Stomach (tissue), 8 donors: ENCODE measurements at regions not wholly inside any gene's neighbourhood (a gene's known extent, or its start where the extent isn't known, plus 50 kb on each side); places are given as distances from the start of the nearest gene placed in this dataset.

ENCODE experiments used
- DNase-seq, 2 donors: peaks; one replicate each; pipeline versions ENCODE4 v3.0.0 to v3.0.0-alpha.2; 2013 to 2019
- H3K27ac ChIP-seq, 5 donors: fragments of 200-600 bp in 4 of 5; sonication (generic) in 4 of 5; one replicate each; pipeline ENCODE4 v1.5.1; 2013 to 2019; ENCODE audit warnings: mild to moderate bottlenecking in 1 of 5, moderate library complexity in 1 of 5
- H3K27me3 ChIP-seq, 3 donors: fragments of 200-600 bp; sonication (generic); one replicate each; pipeline ENCODE4 v1.5.1; 2017 to 2019; ENCODE audit warnings: mixed run types in 1 of 3
- H3K36me3 ChIP-seq, 4 donors: fragments of 200-600 bp; sonication (generic); 1 replicate in 3 of 4; 2 replicates in 1 of 4; pipeline ENCODE4 v1.5.1; 2016 to 2019
- H3K4me1 ChIP-seq, 4 donors: fragments of 200-600 bp; sonication (generic); one replicate each; pipeline ENCODE4 v1.5.1; 2016 to 2019
- H3K4me3 ChIP-seq, 4 donors: fragments of 200-600 bp; sonication (generic) in 3 of 4; one replicate each; pipeline ENCODE4 v1.5.1; 2016 to 2019; ENCODE audit warnings: mild to moderate bottlenecking in 1 of 4
- H3K9me3 ChIP-seq, 4 donors: fragments of 200-600 bp; sonication (generic); one replicate each; pipeline ENCODE4 v1.5.1; 2016 to 2019
- CTCF ChIP-seq, 7 experiments: fragments of 450-650 bp in 4 of 7; fragments of 200-600 bp in 3 of 7; sonication (generic) in 3 of 7; IDR thresholded peaks; one replicate each; pipeline ENCODE4 v1.5.1; 2016 to 2019; ENCODE audit warnings: antibody characterized with exemption in 7 of 7, control low read depth in 2 of 7, mild to moderate bottlenecking in 1 of 7
- EP300 ChIP-seq: sonication (generic); formaldehyde crosslinking; IDR thresholded peaks from one replicate; pipeline ENCODE4 v1.6.1; 2017; ENCODE audit warnings: antibody characterized with exemption
- POLR2A ChIP-seq, 4 donors: fragments of 450-650 bp; IDR thresholded peaks; one replicate each; pipeline ENCODE4 v1.6.1; 2016; ENCODE audit warnings: antibody characterized with exemption in 4 of 4, control low read depth in 2 of 4, mild to moderate bottlenecking in 1 of 4, moderate library complexity in 1 of 4
- POLR2AphosphoS5 ChIP-seq, 3 donors: sonication (generic); formaldehyde crosslinking; IDR thresholded peaks; one replicate each; pipeline ENCODE4 v1.6.1; 2016; ENCODE audit warnings: antibody characterized with exemption in 3 of 3
- WGBS, 5 donors: extraction: QIAGEN DNeasy Blood & Tissue Kit in 3 of 5; methylation state at CpG; one replicate each; pipeline versions ENCODE4 v1.1.5 to v1.1.7; 2013 to 2018; 5-methylcytosine and 5-hydroxymethylcytosine counted together
- intact Hi-C: fragments of 100-400 bp; cut with DNase I; formaldehyde crosslinking; loops from one replicate; pipeline ENCODE4 v1.15.1; 2023; ENCODE audit warnings: low total_unique reads
- donor health status: healthy with polysubstance abuse.
- donor health status: Bipolar disorder and iron deficiency.
- donor health status: healthy.

- 23 to 35% (median 29%) methylated on average over 12 of the region's 12 CpGs for WGBS, 5 donors
- Histone ChIP-seq H3K27ac (no peak overlapping the region), H3K4me1 (no peaks in the 10 kb centered on the region), H3K27me3 (peaks cover 0 to 7% (median 0%) of the 10 kb centered on the region in 3 donors), H3K4me3 (no peak overlapping the region), H3K36me3 (no peaks in the 10 kb centered on the region), H3K9me3 (no peaks in the 10 kb centered on the region)
- peak in 1 of 2 donors; percentile 45 for DNase-seq
- intact Hi-C loops = no loop called here
- TF ChIP-seq EP300 (no peak), POLR2AphosphoS5 (IDR thresholded peaks at IDR 0.05) (no peak)
Measured at GRCh38 chr4:110850461-110851442, 227.9 kb upstream of the PITX2 start.

GRCh38 chr4:110851989-110852388 lies 229.1 kb upstream of the PITX2 start:
- Histone ChIP-seq H3K9me3 (no peaks in the 10 kb centered on the region), H3K27ac (no peak overlapping the region), H3K27me3 (peaks cover 0 to 7% (median 0%) of the 10 kb centered on the region in 3 donors), H3K4me3 (no peak overlapping the region), H3K36me3 (no peaks in the 10 kb centered on the region), H3K4me1 (no peaks in the 10 kb centered on the region)
- no peak for DNase-seq
- 91 to 96% (median 94%) methylated on average over 2 of the region's 2 CpGs for WGBS, 5 donors
- intact Hi-C loops = no loop called here
- TF ChIP-seq EP300 (no peak), POLR2A (IDR thresholded peaks at IDR 0.05) (no peak), POLR2AphosphoS5 (IDR thresholded peaks at IDR 0.05) (no peak), CTCF (IDR thresholded peaks at IDR 0.05) (no peak)

- no peak for DNase-seq
- no peaks in the 10 kb centered on the region for H3K36me3 ChIP-seq
- intact Hi-C loops = no loop called here
- H3K9me3 ChIP-seq = no peaks in the 10 kb centered on the region
- H3K27ac ChIP-seq = no peak overlapping the region
- WGBS, 5 donors = 80 to 92% (median 85%) methylated on average over 3 of the region's 3 CpGs
- peaks cover 0 to 7% (median 0%) of the 10 kb centered on the region in 3 donors for H3K27me3 ChIP-seq
- TF ChIP-seq POLR2A (IDR thresholded peaks at IDR 0.05) = no peak
- no peak for TF ChIP-seq EP300
- TF ChIP-seq POLR2AphosphoS5 (IDR thresholded peaks at IDR 0.05) = no peak
- TF ChIP-seq CTCF (IDR thresholded peaks at IDR 0.05) = no peak
- no peak overlapping the region for H3K4me3 ChIP-seq
- no peaks in the 10 kb centered on the region for H3K4me1 ChIP-seq
Measured at GRCh38 chr4:110852793-110853192, 229.9 kb upstream of the PITX2 start.

GRCh38 chr4:110853242-110853641 lies 230.4 kb upstream of the PITX2 start:
- TF ChIP-seq POLR2AphosphoS5 (IDR thresholded peaks at IDR 0.05) (no peak), EP300 (no peak)
- H3K27me3 ChIP-seq = peaks cover 0 to 7% (median 0%) of the 10 kb centered on the region in 3 donors
- H3K9me3 ChIP-seq = no peaks in the 10 kb centered on the region
- no peak for DNase-seq
- H3K4me3 ChIP-seq = no peak overlapping the region
- no peaks in the 10 kb centered on the region for H3K4me1 ChIP-seq
- 87 to 91% (median 89%) methylated on average over 5 of the region's 5 CpGs for WGBS, 5 donors
- H3K36me3 ChIP-seq = no peaks in the 10 kb centered on the region
- no peak overlapping the region for H3K27ac ChIP-seq
- intact Hi-C loops = no loop called here

- H3K9me3 ChIP-seq = no peaks in the 10 kb centered on the region
- no peaks in the 10 kb centered on the region for H3K4me1 ChIP-seq
- WGBS, 5 donors = 28 to 43% (median 32%) methylated on average over 6 of the region's 6 CpGs
- no peak overlapping the region for H3K27ac ChIP-seq
- TF ChIP-seq EP300 (no peak), POLR2A (IDR thresholded peaks at IDR 0.05) (no peak), POLR2AphosphoS5 (IDR thresholded peaks at IDR 0.05) (no peak), CTCF (IDR thresholded peaks at IDR 0.05) (no peak)
- H3K4me3 ChIP-seq = no peak overlapping the region
- no peaks in the 10 kb centered on the region for H3K36me3 ChIP-seq
- intact Hi-C loops = no loop called here
- DNase-seq = no peak
- H3K27me3 ChIP-seq = peaks cover 0 to 7% (median 0%) of the 10 kb centered on the region in 3 donors
Measured at GRCh38 chr4:110854021-110854678, 231.3 kb upstream of the PITX2 start.
